K562 (cell line): ENCODE measurements at regions not wholly inside any gene's neighbourhood (a gene's known extent, or its start where the extent isn't known, plus 50 kb on each side); places are given as distances from the start of the nearest gene placed in this dataset.

Experiments
- ATAC-seq: fragments of 200-7000 bp; cut with Tn5 transposase; 3 replicates; pipeline ENCODE4 v1.9.1; 2020; ENCODE audit warnings: moderate library complexity
- BruUV-seq: library from RNA; stranded (reverse); fragments of 400-500 nt; replicated peaks from 2 replicates; lab custom pipeline; 2021; lab: Mats Ljungman, UMichigan
- CTCF ChIA-PET: fragments of 300-600 bp; formaldehyde crosslinking; extraction: SDS; loops from one replicate; lab custom pipeline; 2021; ENCODE audit warnings: low intra/inter-chr PET ratio; lab: Yijun Ruan, JAX
- POLR2A ChIA-PET: fragments of 300-600, 350-650 bp; sonication (Branson Sonifier 250); formaldehyde crosslinking; extraction: SDS; loops from one replicate; lab custom pipeline; 2021; ENCODE audit warnings: antibody characterized with exemption, inconsistent platforms; lab: Yijun Ruan, JAX
- DNase-seq, 4 experiments: peaks; one replicate each; pipeline versions ENCODE4 v3.0.0 to v3.0.0-alpha.2; 2011 to 2018; ENCODE audit warnings: low spot score in 3 of 4, mixed read lengths in 3 of 4; ENCODE audit errors: extremely low read depth in 1 of 4
- FAIRE-seq: peaks from 2 replicates; lab custom pipeline; 2011; peaks lifted over from hg19 to GRCh38; lab: Jason Lieb, UNC
- H2AFZ ChIP-seq: 2 replicates; pipeline ENCODE4 v1.6.0; 2011; ENCODE audit warnings: low read depth, low read length, control low read depth, inconsistent platforms
- H3K27ac ChIP-seq: fragments of 200-600 bp; 3 replicates; pipeline ENCODE4 v1.8.0; 2011; ENCODE audit warnings: low read depth, mild to moderate bottlenecking, control low read depth, inconsistent platforms, low read length, moderate library complexity, mixed read lengths; ENCODE audit errors: extremely low read depth
- H3K27me3 ChIP-seq, 2 experiments: fragments of 300-600 bp in 1 of 2; 2 replicates in 1 of 2; 3 replicates in 1 of 2; pipeline versions ENCODE4 v1.6.0 to v1.8.0; 2011; ENCODE audit warnings: inconsistent platforms in 2 of 2, low read length in 2 of 2, mild to moderate bottlenecking in 1 of 2, mixed read lengths in 1 of 2, moderate library complexity in 1 of 2; ENCODE audit not compliant: control insufficient read depth in 2 of 2, insufficient read depth in 2 of 2
- H3K36me3 ChIP-seq: fragments of 300-600 bp; 3 replicates; pipeline ENCODE4 v1.8.0; 2011; ENCODE audit warnings: mild to moderate bottlenecking, low read length, inconsistent platforms; ENCODE audit not compliant: control insufficient read depth, insufficient read depth
- H3K4me1 ChIP-seq, 2 experiments: fragments of 200-600 bp in 1 of 2; replicated peaks in 1 of 2; 2 replicates in 1 of 2; 3 replicates in 1 of 2; pipeline versions ENCODE4 v1.5.1 to v1.8.0; 2011; ENCODE audit warnings: inconsistent platforms in 2 of 2, low read length in 2 of 2, mild to moderate bottlenecking in 1 of 2, mixed read lengths in 1 of 2, moderate library complexity in 1 of 2; ENCODE audit not compliant: control insufficient read depth in 2 of 2, insufficient read depth in 2 of 2
- H3K4me2 ChIP-seq: 2 replicates; pipeline ENCODE4 v1.6.1; 2011; ENCODE audit warnings: low read length, control low read depth, inconsistent platforms, mixed read lengths; ENCODE audit not compliant: insufficient read depth
- H3K4me3 ChIP-seq: fragments of 200-600 bp; sonication (generic), shearing (Covaris generic); 2 replicates; pipeline ENCODE4 v1.5.1; 2016; ENCODE audit warnings: control low read depth, inconsistent platforms
- H3K79me2 ChIP-seq: fragments of 200-600 bp; 3 replicates; pipeline ENCODE4 v1.8.0; 2011; ENCODE audit warnings: low read length, inconsistent platforms; ENCODE audit not compliant: control insufficient read depth, insufficient read depth
- H3K9ac ChIP-seq, 2 experiments: 2 replicates each; pipeline versions ENCODE4 v1.6.0 to v1.6.1; 2011; ENCODE audit warnings: low read depth in 2 of 2, low read length in 2 of 2, control low read depth in 1 of 2, inconsistent platforms in 1 of 2, mild to moderate bottlenecking in 1 of 2, mixed read lengths in 1 of 2; ENCODE audit not compliant: insufficient read depth in 1 of 2
- H3K9me1 ChIP-seq: one replicate; pipeline ENCODE4 v1.6.0; 2011; ENCODE audit warnings: inconsistent platforms, mild to moderate bottlenecking, low read length, moderate library complexity; ENCODE audit not compliant: control insufficient read depth, insufficient read depth
- H3K9me3 ChIP-seq: replicated peaks from 2 replicates; pipeline ENCODE4 v1.5.1; 2011; ENCODE audit warnings: low read depth, low read length, inconsistent platforms; ENCODE audit not compliant: control insufficient read depth, insufficient read depth
- H4K20me1 ChIP-seq: replicated peaks from 2 replicates; pipeline ENCODE4 v1.6.1; 2011; ENCODE audit warnings: low read length, inconsistent platforms, mixed read lengths; ENCODE audit not compliant: control insufficient read depth, insufficient read depth
- BRD4 ChIP-seq: fragments of 200-600 bp; sonication (generic); IDR thresholded peaks from 2 replicates; pipeline ENCODE4 v1.6.1; 2017; ENCODE audit warnings: inconsistent platforms
- C11orf30 ChIP-seq: fragments of 450-650 bp; IDR thresholded peaks from 2 replicates; pipeline ENCODE4 v1.6.1; 2016; ENCODE audit warnings: low read depth, mild to moderate bottlenecking
- CBFA2T2 ChIP-seq: fragments of 450-650 bp; conservative IDR thresholded peaks from 2 replicates; pipeline ENCODE4 v1.6.1; 2017; ENCODE audit warnings: mild to moderate bottlenecking
- HSF4 ChIP-seq: fragments of 250-450 bp; sonication (Bioruptor Pico); IDR thresholded peaks from 2 replicates; pipeline ENCODE4 v2.1.2; 2022; ENCODE audit warnings: mild to moderate bottlenecking, moderate library complexity, borderline replicate concordance
- MCM3 ChIP-seq: fragments of 450-650 bp; IDR thresholded peaks from 2 replicates; pipeline ENCODE4 v1.6.1; 2016
- NR3C1 ChIP-seq: sonication (generic); formaldehyde crosslinking; IDR thresholded peaks from 2 replicates; pipeline ENCODE4 v1.8.1; 2022; ENCODE audit warnings: missing genetic modification reagents
- NRF1 ChIP-seq, 2 experiments: fragments of 450-650 bp; IDR thresholded peaks in 1 of 2; conservative IDR thresholded peaks in 1 of 2; 2 replicates each; pipeline ENCODE4 v1.6.1; 2014; ENCODE audit warnings: mild to moderate bottlenecking in 2 of 2
- PCBP1 ChIP-seq: fragments of 200-400 bp; formaldehyde crosslinking; IDR thresholded peaks from 2 replicates; pipeline ENCODE4 v1.6.1; 2018; ENCODE audit warnings: mild to moderate bottlenecking, low read depth, low read length; ENCODE audit not compliant: poor library complexity, severe bottlenecking
- RFX5 ChIP-seq: IDR thresholded peaks from 2 replicates; pipeline ENCODE4 v1.6.1; 2011; ENCODE audit warnings: low read depth, mild to moderate bottlenecking, improper control_type of control experiment, low read length
- TAF1 ChIP-seq: IDR thresholded peaks from 2 replicates; pipeline ENCODE4 v1.6.1; 2011; ENCODE audit warnings: mild to moderate bottlenecking, low read length, moderate library complexity; ENCODE audit not compliant: insufficient read depth, control insufficient read depth, severe bottlenecking; ENCODE audit errors: extremely low read depth
- U2AF1 ChIP-seq: fragments of 200-400 bp; formaldehyde crosslinking; optimal IDR thresholded peaks from 2 replicates; pipeline ENCODE3; 2017; ENCODE audit warnings: mild to moderate bottlenecking, low read depth, low read length, moderate library complexity
- ZNF133 ChIP-seq: fragments of 250-450 bp; sonication (Bioruptor Pico); IDR thresholded peaks from 2 replicates; pipeline ENCODE4 v1.4.0; 2020; ENCODE audit warnings: mild to moderate bottlenecking
- ZNF140 ChIP-seq: fragments of 250-450 bp; sonication (Bioruptor Pico); IDR thresholded peaks from 2 replicates; pipeline ENCODE4 v1.8.0; 2021; ENCODE audit warnings: moderate library complexity, mild to moderate bottlenecking, inconsistent platforms
- WGBS: fragments of 100-300 bp; shearing (Covaris generic); methylation state at CpG from one replicate; pipeline ENCODE4 v1.1.6; 2016; ENCODE audit warnings: low coverage, mixed read lengths; ENCODE audit not compliant: insufficient coverage; ENCODE audit errors: missing lambda C conversion rate; 5-methylcytosine and 5-hydroxymethylcytosine counted together
- in situ Hi-C: fragments of 300-500 bp; cut with MboI; formaldehyde crosslinking; loops from 4 replicates; pipeline ENCODE4 v1.15.0; 2018; ENCODE audit warnings: inconsistent platforms, mixed read lengths
- intact Hi-C: fragments of 100-400 bp; cut with micrococcal nuclease; formaldehyde crosslinking; loops from 2 replicates; pipeline ENCODE4 v1.14.2; 2022
- TF ChIP-seq, protein P1 (sequence below): fragments of 250-450 bp; sonication (Bioruptor Pico); IDR thresholded peaks from 2 replicates; pipeline ENCODE4 v1.8.0; 2022; ENCODE audit warnings: moderate library complexity, mild to moderate bottlenecking, inconsistent platforms

DNA sequence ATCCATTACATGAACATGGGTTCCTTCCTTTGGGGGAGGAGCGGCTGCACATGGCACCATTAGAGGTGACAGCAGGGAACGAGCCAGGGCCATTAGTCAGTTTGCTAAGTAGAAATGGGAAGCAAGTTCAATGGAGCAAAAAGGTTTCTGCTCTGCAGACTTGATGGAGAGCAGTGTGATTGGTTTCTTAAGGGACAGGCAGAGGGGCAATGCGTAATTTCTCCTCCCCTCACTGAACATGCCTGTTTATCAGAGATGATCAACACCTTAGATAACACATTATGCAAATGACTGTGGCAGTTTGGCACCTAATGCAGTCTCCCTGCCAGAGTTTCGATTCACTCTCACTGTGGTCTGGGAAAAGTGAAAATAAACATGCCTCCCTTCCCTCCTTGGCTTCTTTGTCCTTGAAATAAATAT is 414.5 kb downstream of the STK39 start:
- no peak for DNase-seq
- in situ Hi-C loops: no loop called here
- Histone ChIP-seq H3K36me3 (peaks cover 58% of the 10 kb centered on the region), H4K20me1 (no peaks in the 10 kb centered on the region), H3K4me2 (no peak overlapping the region), H3K27me3 (no peaks in the 10 kb centered on the region), H3K4me3 (no peak overlapping the region), H3K79me2 (peaks cover 7% of the 10 kb centered on the region; the same call in 2 of the 3 replicates), H3K9me3 (no peaks in the 10 kb centered on the region), H3K9ac (no peak overlapping the region), H3K4me1 (no peaks in the 10 kb centered on the region), H2AFZ (no peak overlapping the region), H3K9me1 (no peaks in the 10 kb centered on the region), H3K27ac (no peak overlapping the region)
- POLR2A ChIA-PET: interaction anchor here (1.5 kb wide), 1 partner anchor 11 kb away, joined by 5 read pairs; no protein-coding TSS in a partner anchor
- WGBS: 86% methylated on average over 4 of the region's 4 CpGs
- BruUV-seq: no TSS peak
- no peak for TF ChIP-seq BRD4
- TF ChIP-seq ZNF133: no peak
- no peak for TF ChIP-seq U2AF1
- no peak for TF ChIP-seq RFX5
- TF ChIP-seq, protein P1, sequence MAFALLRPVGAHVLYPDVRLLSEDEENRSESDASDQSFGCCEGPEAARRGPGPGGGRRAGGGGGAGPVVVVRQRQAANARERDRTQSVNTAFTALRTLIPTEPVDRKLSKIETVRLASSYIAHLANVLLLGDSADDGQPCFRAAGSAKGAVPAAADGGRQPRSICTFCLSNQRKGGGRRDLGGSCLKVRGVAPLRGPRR (CRISPR knock-in tag): no peak
- TF ChIP-seq NR3C1 (CRISPR knock-in tag): no peak
- no peak for TF ChIP-seq TAF1
- no peak for TF ChIP-seq C11orf30
- no peak for TF ChIP-seq CBFA2T2
- no peak for TF ChIP-seq ZNF140 (CRISPR knock-in tag)
- TF ChIP-seq NRF1 (conservative IDR thresholded peaks at IDR 0.05 in 1 of 2, IDR thresholded peaks at IDR 0.05 in 1 of 2): no peak
- no peak for TF ChIP-seq MCM3
- TF ChIP-seq HSF4 (CRISPR knock-in tag): no peak
- TF ChIP-seq PCBP1: no peak
- FAIRE-seq: no peak
- no peak for ATAC-seq
- CTCF ChIA-PET: no interaction called here
- intact Hi-C loops: no loop called here
